ENCODE measurements at regions not wholly inside any gene's neighbourhood (a gene's known extent, or its start where the extent isn't known, plus 50 kb on each side); places are given as distances from the start of the nearest gene placed in this dataset.
"Not testable (repeated sequence)": the region's sequence is repeated elsewhere in the genome, so short reads cannot be mapped to it uniquely, and the experiment has no call there.

DNA sequence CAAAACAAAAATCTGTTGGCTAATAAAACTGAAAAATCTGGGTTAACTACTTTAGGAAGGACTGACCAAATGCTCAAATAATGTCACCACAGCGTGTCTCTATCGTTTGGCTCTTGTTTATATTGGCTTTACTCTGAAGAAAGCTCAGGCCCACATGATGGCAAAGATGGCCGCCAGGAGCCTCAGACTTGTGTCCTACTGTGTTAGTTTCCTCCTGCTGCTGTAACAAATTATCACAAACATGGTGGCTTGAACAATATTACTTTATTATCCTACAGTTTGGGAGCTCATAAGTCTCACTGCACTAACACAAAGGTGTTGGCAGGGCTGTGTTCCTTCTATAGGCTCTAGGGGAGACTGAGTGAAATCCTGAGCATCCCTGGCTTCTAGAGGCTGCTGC, 303.0 kb downstream of the DAD1 start:
- no peak for DNase-seq

DNA sequence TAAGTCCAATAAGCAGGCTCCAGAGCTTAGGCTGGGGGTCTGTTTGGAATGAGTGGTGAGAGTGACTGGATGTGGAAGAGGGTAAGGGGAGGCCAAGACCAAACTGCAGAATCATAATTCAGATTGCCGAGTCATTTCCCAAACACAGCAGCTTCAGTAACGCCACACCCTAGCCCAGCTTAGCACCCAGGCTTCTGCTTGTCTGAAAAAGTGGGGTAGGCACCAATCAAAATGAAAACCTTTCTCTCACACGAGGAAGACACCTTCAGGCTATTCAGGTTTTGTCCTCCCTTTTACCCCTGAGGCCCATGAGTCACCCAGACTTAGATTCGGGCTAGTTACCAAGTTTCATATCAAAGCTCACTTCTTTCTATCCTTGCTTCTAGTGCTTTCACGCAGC, 306.1 kb downstream of the DAD1 start:
- DNase-seq, result no peak

DNA sequence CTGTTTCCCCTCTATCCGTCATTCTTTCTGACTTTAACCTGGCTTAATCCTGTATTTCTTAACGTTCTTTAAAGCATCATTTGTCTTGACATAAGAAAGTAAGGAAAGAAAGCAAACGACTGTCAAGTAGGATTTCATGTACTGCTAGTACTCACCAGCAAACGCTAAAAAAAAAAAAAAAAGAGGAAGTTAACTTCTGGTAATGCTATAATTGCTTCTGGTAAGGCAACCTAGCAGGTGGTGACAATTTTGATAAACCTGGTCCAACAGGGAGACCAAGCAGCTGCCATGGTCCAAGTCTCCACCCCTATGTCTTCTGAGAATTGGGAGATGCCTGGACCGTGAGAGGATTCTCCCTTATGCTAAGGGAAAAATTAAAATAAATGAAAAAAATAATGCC, 306.6 kb downstream of the DAD1 start:
- DNase-seq, result no peak

DNA sequence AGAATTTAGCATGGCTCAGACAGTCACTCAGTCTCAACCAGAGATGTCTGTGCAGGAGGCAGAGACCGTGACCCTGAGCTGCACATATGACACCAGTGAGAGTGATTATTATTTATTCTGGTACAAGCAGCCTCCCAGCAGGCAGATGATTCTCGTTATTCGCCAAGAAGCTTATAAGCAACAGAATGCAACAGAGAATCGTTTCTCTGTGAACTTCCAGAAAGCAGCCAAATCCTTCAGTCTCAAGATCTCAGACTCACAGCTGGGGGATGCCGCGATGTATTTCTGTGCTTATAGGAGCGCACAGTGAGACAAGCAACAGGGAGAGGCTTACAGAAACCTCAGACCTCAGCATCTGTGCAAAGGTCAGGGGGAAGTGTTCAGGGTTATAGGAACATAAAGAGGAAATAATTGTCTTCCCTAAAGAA, 307.6 kb downstream of the DAD1 start:
- not testable (repeated sequence) for DNase-seq

DNA sequence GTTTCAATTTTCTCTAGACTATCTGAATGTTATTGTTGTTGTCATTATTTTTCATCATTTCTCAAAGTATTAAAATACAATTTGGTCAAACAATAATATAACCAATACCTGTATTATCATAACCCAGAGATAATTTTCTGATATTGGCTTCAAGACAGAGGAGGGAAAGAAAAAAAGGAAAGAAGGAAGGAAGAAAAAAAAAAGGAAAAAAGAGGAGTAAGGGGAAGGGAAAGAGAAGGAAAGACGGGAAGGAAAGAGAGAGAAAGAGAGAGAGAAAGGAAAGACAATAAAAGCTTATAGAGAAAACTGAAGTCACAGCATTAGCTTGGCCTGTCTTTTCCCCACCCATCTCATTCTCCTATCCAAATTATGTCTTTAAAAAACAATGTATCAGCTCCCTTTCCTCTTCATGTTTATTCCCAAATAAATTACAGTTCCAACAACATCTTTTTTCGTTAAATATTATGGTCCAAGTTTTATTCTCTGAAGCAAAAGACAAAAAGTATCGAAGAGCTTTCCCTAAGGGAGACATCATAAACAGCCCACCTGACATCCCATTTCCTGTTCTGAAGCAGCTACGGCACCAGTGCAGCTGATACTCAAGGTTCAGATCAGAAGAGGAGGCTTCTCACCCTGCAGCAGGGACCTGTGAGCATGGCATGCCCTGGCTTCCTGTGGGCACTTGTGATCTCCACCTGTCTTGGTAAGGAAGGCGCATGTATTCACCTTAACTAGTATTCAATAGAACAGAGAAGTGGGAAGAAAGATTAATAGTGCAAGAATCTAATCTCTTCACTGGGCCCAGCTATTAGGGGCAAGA, 308.3 kb downstream of the DAD1 start:
- no peak for DNase-seq

DNA sequence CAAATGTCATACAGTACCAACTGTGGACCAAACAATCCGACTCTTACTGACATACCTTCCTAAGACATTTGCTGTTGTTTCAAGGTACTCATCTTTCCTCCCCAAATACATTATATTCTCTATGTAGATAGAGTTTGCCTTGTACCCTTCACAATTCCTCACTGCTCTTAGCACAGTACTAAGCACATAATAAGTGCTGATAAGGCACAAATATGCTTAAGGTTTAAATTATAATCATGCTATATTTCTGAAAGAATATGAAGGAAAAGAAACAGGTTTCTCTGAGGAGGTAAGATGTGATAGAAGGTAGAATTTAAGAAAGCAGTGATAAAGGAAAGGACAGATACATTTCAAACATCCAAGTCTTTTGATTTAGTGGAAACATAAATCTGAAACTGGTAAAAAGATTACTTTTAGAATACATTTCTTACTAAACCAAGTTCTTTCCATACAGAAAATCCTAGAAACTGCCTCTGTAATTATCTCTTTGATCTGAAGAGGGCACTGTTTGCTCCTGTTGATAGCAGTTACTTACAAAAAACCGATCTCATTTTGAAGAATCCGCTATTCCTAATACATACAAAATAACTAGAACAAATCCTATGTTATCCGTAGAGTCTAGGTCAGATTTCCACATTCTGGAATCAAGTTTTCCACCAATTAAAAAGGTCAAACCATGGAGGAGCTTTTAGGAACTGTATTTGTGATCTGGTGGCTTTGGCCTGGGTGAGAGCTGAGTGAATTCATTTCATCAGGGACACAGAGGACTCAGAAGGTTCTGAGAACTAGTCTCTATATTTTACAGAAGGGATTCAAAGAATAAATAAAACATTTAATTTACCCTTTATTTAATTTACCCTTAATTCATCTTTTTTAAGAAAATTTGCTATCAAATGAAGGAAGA, 311.9 kb downstream of the DAD1 start:
- DNase-seq, result no peak

DNA sequence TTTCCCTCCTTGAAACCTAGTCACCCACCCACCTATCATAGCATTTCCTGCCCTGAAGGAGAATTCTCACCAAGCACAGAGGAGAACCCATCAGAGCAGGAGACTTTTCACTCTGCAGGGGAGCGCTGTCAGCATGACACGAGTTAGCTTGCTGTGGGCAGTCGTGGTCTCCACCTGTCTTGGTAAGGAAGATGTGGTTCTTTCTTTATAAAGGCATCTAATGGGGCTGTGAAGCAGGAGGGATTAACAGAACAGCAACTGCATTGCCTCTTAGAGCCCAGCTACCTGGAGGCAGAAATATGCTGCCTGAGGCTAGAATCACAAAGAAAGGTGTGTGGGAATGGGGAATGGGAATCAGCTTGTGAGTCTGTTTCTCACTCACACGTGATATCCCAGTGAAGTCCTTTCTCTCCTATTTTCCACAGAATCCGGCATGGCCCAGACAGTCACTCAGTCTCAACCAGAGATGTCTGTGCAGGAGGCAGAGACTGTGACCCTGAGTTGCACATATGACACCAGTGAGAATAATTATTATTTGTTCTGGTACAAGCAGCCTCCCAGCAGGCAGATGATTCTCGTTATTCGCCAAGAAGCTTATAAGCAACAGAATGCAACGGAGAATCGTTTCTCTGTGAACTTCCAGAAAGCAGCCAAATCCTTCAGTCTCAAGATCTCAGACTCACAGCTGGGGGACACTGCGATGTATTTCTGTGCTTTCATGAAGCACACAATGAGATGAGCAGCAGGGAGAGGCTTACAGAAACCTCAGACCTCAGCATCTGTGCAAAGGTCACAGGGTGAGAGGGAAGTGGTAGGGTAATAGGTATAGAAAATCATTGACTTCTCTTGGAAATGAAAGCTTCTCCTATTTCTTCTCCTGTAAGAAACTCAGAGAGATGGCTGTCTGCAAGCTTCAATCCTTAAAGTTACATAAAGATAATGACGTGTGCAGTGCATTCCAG, 316.9 kb downstream of the DAD1 start:
- DNase-seq, result no peak

DNA sequence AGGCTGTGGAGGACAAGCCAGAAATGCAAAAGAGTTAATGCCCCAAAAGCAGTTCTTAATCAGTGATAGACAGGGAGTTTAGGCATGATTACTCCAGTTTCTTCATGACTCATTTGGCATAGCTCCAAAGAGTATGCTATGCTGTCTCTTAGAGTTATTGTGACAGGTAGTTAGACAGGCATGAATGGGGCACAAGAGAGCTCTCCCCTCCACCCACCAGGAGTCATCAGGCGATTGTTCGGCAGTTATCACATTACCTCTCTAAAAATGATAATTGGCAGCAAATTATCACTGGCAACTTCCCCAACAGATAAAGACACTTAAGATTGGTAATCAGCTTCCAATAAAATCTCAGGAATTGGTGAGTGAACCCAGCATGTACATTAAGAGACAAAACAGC, 320.1 kb downstream of the DAD1 start:
- DNase-seq, result no peak

DNA sequence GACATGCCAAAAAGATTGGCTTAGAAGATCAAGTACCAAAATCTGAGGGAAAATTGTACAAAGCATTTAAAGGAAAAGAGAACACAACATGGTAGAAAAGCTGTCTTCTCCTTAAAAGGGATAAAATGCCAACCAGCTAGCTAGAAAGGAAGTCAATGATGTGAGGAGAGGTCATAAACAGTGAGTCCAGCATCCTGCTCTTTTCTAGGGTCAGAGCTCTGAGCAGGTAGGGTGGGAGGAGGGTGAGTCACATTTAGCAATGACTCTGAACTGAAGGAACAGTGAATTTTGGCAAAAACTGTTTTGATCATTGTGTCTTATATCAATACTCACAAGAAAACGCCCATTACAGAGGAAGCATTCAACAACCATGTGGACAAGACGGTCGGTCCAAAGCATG, 322.3 kb downstream of the DAD1 start:
- no peak for DNase-seq

DNA sequence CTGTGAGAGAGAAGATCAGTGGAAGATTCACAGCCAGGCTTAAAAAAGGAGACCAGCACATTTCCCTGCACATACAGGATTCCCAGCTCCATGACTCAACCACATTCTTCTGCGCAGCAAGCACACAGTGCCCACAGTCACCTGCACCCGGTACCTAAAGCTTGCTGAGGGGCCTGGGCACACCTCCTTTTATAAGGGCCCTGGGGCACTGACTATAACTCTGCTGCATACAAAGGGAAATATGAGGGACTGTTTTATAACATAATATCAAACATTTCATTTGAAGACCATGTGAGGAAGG, 322.9 kb downstream of the DAD1 start:
- DNase-seq, result no peak

DNA sequence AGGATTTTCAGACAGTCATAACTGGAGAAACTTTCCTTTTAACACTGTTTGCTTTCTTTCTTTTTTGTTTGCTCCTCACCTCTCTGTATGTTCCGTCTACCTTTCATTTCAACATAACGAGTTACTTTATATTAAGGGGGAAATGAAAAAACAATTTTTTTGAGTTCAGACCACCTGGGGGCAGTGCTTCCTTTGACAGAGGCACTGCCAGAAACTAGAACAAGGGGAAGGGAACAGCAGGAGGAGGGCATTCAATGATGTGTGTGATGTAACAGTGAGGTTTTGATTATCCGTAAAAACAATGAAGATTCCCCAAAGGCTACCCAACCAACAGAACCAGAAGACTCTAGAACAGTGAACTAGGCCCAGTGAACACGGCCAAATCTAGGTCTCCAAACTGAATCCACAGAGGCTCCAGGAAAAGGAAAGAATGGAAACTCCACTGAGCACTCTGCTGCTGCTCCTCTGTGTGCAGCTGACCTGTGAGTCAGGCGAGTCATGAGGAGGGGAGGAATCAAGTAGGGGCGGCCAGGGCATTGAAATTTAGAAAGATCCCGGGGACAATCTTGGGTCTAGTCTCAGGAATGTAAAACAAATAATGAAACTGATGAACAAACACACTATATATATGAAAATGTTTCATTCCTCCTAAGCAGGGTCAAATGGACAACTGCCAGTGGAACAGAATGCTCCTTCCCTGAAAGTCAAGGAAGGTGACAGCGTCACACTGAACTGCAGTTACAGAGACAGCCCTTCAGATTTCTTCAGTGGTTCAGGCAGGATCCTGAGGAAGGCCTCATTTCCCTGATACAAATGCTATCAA, 323.5 kb downstream of the DAD1 start:
- no peak for DNase-seq

DNA sequence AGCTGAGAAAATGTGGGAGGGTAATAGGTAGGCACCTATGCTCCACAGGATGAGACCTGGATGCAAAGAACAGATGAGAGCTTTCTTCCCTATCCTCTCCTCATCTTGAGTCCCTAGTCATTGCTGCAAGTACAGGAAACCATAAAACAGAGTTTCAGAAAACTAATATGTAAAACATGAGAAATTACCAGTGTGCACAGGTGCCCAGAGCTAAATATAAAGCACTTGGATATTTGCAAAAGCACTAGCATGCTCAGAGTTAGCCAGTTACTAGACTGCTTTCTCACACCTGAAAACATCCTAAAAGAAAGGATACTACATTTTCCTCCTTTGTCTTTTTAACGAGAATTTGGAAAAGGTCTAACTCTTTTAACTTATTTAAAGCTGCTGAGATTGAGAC, 324.3 kb downstream of the DAD1 start:
- no peak for DNase-seq

DNA sequence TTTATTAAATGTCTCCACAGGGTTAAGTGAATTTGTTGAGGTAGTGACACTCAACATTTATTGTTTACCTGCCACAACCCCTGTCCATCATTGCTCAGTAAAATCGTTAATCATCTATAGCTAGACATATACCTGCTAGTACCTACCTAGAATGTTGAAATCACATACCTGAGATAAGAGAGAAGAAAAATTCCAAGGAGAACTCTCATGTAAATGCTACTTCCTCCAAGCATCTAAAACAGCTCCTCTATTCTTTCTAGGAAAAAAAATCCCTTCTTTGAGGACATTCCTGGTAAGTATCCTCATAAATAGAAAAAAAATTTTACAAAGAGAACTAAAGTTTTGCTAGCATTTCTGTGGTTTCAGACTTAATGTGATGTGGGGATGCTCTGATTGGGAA, 325.1 kb downstream of the DAD1 start:
- no peak for DNase-seq

DNA sequence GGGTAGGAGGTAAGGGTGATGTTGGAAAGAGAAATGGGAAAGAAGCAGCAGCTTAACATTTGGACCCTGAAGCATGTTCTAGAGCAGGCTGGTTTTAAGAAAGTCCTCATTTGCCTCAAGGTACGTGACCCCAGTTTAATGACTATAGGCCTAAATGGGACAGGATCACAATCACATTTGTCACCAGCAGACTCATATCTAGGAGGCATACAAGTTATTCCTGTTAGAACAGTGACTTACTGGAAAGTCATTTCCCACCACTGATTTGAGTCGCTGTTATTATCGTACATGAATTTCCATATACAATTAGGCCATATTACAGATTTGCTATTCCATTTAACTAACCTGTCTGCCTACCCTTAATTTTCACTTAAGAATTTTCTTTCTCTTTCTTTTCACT, 326.1 kb downstream of the DAD1 start:
- no peak for DNase-seq

DNA sequence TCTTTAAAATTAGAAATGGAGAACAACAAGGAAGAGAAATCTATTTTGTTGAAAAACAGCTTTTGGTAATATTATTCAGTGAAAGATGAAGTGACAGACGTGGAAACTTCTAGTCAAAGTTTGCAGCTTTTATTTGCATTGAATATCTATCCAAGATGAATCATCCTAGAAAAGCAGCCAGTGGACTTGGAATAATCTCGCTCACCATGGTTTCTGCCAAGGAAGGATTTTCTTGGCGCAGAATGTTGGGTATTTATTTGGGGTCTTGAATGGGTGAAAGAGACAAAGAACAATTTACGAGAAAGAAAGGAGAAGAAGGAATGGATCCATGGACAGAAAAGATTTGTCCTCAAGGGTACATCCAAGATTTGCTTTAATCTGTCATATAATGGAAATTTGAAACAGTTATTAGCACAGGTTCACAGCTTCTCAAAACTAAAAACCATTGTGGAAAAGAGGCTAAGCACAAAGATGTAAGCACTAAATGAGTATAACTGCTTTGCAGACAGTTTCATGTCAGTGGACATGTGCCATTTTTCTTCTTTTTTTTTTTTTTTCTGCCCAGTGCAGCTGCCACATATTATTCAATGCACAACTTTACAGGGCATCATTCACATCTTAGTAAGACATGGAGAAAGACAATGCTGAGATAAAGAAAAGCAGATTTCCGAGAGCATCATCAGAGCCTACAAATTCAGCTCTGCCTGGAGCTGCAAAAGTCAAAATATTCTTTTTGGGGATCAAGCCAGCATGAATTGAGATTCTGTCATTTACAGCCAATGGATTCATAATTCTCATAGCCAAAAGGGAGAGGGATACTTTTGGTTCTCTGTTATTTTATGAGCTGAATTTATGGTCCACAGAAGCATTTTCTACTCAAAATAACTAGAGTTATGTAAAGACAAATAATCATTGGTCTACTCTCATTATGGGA, 333.7 kb downstream of the DAD1 start:
- DNase-seq, result no peak

DNA sequence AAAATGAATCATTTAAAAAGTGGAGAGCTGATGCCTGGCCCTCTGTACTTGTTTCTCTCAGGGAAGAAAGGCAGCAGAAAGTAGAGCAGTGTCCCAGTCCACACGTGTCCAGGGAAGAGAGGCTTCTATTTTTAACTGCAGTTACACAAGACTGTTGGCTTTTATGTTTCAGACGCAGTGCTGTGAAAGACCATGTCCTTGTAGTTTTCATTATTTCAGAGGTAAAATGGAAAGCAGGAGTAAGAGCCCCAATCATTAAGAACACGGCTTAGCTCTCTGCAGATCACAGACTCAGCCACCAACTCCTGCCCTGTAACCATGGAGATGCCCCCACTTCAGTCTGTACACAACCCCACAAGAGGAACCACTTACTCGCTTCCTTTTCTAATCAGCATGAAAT, 336.3 kb downstream of the DAD1 start:
- DNase-seq, result no peak

DNA sequence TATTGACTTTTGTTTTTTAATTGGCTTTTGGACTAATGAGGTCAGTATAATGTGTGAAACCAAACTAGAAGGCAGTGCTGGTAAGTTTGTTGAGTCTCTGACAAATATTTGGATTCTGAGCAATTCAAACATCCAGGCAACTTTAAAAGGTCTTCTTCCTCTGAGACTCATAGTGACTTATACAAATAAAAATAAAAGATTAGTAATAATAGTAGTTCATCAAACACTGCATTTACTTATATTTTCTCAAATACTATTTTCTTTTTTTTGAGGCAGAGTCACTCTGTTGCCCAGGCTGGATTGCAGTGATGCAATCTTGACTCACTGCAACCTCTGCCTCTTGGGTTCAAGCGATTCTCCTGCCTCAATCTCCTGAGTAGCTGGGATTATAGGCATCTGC, 337.9 kb downstream of the DAD1 start:
- DNase-seq, result no peak

DNA sequence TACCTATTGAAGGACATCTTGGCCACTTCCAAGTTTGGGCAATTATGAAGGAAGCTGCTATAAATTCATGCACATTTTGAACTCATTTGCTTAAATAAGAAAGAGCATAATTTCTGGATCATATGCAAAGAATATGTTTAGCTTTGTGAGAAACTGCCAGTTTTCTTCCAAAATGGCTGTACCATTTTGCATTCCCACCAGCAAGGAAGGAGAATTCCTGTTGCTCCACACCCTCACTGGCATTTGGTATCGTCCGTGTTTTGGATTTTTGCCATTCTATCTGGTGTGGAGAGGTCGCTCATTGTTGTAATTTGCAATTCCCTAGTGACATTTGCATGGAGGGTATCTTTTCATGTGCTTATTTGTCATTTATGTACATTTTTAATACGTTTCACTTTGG, 339.3 kb downstream of the DAD1 start:
- DNase-seq, result no peak

DNA sequence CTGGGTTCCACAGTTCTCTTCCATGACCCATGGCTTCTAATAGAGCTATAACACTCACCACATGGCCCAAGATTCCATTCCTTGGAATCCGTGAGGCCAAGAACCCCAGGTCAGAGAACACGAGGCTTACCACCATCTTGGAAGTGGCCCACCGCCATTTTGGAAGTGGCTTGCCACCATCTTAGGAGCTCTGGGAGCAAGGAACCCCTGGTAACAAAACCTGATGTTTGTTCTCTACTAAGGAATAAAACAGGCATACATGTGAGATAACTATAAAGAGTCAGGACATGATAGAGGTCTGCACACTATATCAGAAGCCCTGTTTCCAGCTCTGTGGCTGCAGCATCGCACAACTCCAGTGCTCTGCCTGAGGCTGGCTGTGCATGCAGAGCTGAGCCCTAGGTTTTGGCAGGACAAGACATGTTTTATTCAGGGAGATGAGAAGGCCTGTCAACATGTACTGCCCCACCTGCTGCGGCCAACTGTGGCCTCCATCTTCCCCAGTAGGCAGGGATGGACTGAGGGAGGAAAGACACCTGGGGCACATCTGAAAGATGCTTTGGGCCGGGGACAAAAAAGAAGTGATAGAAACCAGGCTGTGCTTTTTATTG, 344.9 kb downstream of the DAD1 start:
- no peak for DNase-seq

DNA sequence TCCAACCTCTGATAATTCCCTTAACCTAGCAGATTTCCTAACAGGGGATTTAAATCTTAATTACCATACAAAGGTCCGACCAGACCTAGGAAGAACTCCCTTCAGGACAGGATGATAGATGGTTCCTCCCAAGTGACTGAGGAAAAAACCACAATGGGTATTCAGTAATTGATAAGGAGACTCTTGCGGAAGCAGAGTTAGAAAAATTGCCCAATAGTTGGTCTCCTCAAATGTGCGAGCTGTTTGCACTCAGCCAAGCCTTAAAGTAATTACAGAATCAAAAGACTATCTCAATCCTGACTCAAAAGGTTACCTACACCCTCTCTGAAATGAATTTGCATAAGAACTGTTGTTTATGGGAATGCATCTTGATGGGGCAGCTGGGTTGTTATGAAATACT, 350.7 kb downstream of the DAD1 start:
- DNase-seq, result not testable (repeated sequence)

DNA sequence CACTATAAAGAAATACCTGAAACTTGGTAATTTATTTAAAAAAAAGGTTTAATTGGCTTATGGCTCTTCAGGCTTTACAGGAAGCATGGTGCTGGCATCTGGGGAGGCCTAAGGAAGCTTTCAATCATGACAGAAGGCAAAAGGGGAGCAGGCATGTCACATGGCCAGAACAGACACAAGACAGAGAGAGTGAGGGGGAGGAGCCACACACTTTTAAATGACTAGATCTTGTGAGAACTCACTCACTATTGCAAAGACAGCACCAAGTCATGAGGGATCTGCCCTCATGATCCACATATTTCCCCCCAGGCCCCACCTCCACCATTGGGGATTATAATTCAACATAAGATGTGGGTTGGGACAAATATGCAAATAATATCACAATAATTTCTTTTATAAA, 355.6 kb downstream of the DAD1 start:
- no peak for DNase-seq

Measured in DMS79 (cell line).